Neural cell (in vitro differentiated cells): ENCODE measurements at regions not wholly inside any gene's neighbourhood (a gene's known extent, or its start where the extent isn't known, plus 50 kb on each side); places are given as distances from the start of the nearest gene placed in this dataset.

Source experiments
- H2AFZ ChIP-seq: fragments of 200-600, 300-800 bp; sonication (generic), shearing (Covaris generic); 2 replicates; pipeline ENCODE4 v1.6.0; 2014; ENCODE audit warnings: low read depth, mild to moderate bottlenecking, antibody characterized with exemption, low read length, moderate library complexity
- H3F3A ChIP-seq: fragments of 200-600 bp; shearing (Covaris generic); 2 replicates; pipeline ENCODE4 v1.6.1; 2016; ENCODE audit warnings: mild to moderate bottlenecking, moderate library complexity, mixed read lengths, antibody characterized with exemption, low read length; ENCODE audit not compliant: insufficient read depth, poor library complexity, severe bottlenecking
- H3K27ac ChIP-seq: fragments of 200-600, 300-800 bp; sonication (generic), shearing (Covaris generic); 2 replicates; pipeline ENCODE4 v1.5.1; 2014; ENCODE audit warnings: mild to moderate bottlenecking, low read length, moderate library complexity
- H3K27me3 ChIP-seq: fragments of 300-800, 200-600 bp; sonication (generic), shearing (Covaris generic); 2 replicates; pipeline ENCODE4 v1.6.0; 2014; ENCODE audit warnings: mild to moderate bottlenecking, low read depth, low read length, moderate library complexity; ENCODE audit not compliant: insufficient read depth
- H3K36me3 ChIP-seq: fragments of 300-800, 200-600 bp; sonication (generic), shearing (Covaris generic); 2 replicates; pipeline ENCODE4 v1.5.1; 2014; ENCODE audit warnings: mild to moderate bottlenecking, antibody characterized with exemption, low read length, moderate library complexity; ENCODE audit not compliant: insufficient read depth
- H3K4me2 ChIP-seq: fragments of 300-800, 200-600 bp; sonication (generic), shearing (Covaris generic); 2 replicates; pipeline ENCODE4 v1.6.0; 2014; ENCODE audit warnings: mild to moderate bottlenecking, low read length
- H3K4me3 ChIP-seq: fragments of 300-800, 200-600 bp; sonication (generic), shearing (Covaris generic); 2 replicates; pipeline ENCODE4 v1.5.1; 2014; ENCODE audit warnings: mild to moderate bottlenecking, low read length, moderate library complexity
- H3K79me2 ChIP-seq: fragments of 200-600 bp; shearing (Covaris generic); replicated peaks from 2 replicates; pipeline ENCODE4 v1.6.0; 2014; ENCODE audit warnings: mild to moderate bottlenecking, low read length, moderate library complexity; ENCODE audit not compliant: insufficient read depth
- H3K9ac ChIP-seq: fragments of 300-800, 200-600 bp; sonication (generic), shearing (Covaris generic); 2 replicates; pipeline ENCODE4 v1.6.1; 2016; ENCODE audit warnings: mild to moderate bottlenecking, low read length, mixed read lengths
- H3K9me2 ChIP-seq: fragments of 200-600 bp; shearing (Covaris generic); 2 replicates; pipeline ENCODE4 v1.6.1; 2016; ENCODE audit warnings: mild to moderate bottlenecking, low read length, mixed read lengths; ENCODE audit not compliant: insufficient read depth
- H3K9me3 ChIP-seq: fragments of 200-600, 300-800 bp; sonication (generic), shearing (Covaris generic); 2 replicates; pipeline ENCODE4 v1.6.1; 2016; ENCODE audit warnings: mild to moderate bottlenecking, mixed run types, low read length, moderate library complexity, mixed read lengths
- H4K20me1 ChIP-seq: fragments of 200-600 bp; shearing (Covaris generic); 2 replicates; pipeline ENCODE4 v1.6.1; 2016; ENCODE audit warnings: mild to moderate bottlenecking, mixed run types; ENCODE audit not compliant: insufficient read depth
- CTCF ChIP-seq: fragments of 450-650 bp; IDR thresholded peaks from 2 replicates; pipeline ENCODE4 v1.5.1; 2014; ENCODE audit warnings: antibody characterized with exemption, mild to moderate bottlenecking, moderate library complexity; ENCODE audit not compliant: poor library complexity, severe bottlenecking
- EP300 ChIP-seq: fragments of 450-650 bp; conservative IDR thresholded peaks from 2 replicates; pipeline ENCODE4 v1.6.1; 2014; ENCODE audit warnings: antibody characterized with exemption, mild to moderate bottlenecking, moderate library complexity; ENCODE audit not compliant: poor library complexity, severe bottlenecking
- EZH2 ChIP-seq: fragments of 200-600, 300-800 bp; shearing (Covaris generic), sonication (generic); IDR thresholded peaks from 2 replicates; pipeline ENCODE4 v1.6.1; 2014; ENCODE audit warnings: antibody characterized with exemption, low read length, borderline replicate concordance, mild to moderate bottlenecking; ENCODE audit not compliant: insufficient read depth, poor library complexity, severe bottlenecking
- MXI1 ChIP-seq: fragments of 450-650 bp; conservative IDR thresholded peaks from 2 replicates; pipeline ENCODE4 v1.6.1; 2014; ENCODE audit warnings: antibody characterized with exemption, mild to moderate bottlenecking; ENCODE audit not compliant: poor library complexity, severe bottlenecking
- POLR2AphosphoS5 ChIP-seq: IDR thresholded peaks from 2 replicates; pipeline ENCODE4 v1.6.1; 2012
- RAD21 ChIP-seq: fragments of 450-650 bp; conservative IDR thresholded peaks from 2 replicates; pipeline ENCODE4 v1.6.1; 2014; ENCODE audit warnings: antibody characterized with exemption, mild to moderate bottlenecking, moderate library complexity
- SMC3 ChIP-seq: fragments of 450-650 bp; conservative IDR thresholded peaks from 2 replicates; pipeline ENCODE4 v1.6.1; 2014; ENCODE audit warnings: antibody characterized with exemption, mild to moderate bottlenecking, moderate library complexity; ENCODE audit not compliant: poor library complexity
- TAF1 ChIP-seq: IDR thresholded peaks from 2 replicates; pipeline ENCODE4 v1.6.1; 2012; ENCODE audit warnings: low read depth
- TF ChIP-seq, protein P1 (sequence below): IDR thresholded peaks from 2 replicates; pipeline ENCODE4 v1.6.1; 2012; ENCODE audit warnings: borderline replicate concordance

- no peak overlapping the region for H3K4me2 ChIP-seq
- H3K36me3 ChIP-seq, result no peaks in the 10 kb centered on the region
- H2AFZ ChIP-seq, result no peak overlapping the region
- no peak overlapping the region for H3K9ac ChIP-seq
- no peak overlapping the region for H3K27ac ChIP-seq
- H3K9me2 ChIP-seq, result no peaks in the 10 kb centered on the region
- no peaks in the 10 kb centered on the region for H3K79me2 ChIP-seq
- no peaks in the 10 kb centered on the region for H3K27me3 ChIP-seq
- H4K20me1 ChIP-seq, result no peaks in the 10 kb centered on the region
- H3F3A ChIP-seq, result no peaks in the 10 kb centered on the region
- H3K4me3 ChIP-seq, result no peak overlapping the region
- TF ChIP-seq MXI1 (no peak), CTCF (no peak), TAF1 (no peak), RAD21 (no peak), SMC3 (no peak), EP300 (no peak), POLR2AphosphoS5 (no peak), EZH2 (no peak)
- TF ChIP-seq, protein P1, sequence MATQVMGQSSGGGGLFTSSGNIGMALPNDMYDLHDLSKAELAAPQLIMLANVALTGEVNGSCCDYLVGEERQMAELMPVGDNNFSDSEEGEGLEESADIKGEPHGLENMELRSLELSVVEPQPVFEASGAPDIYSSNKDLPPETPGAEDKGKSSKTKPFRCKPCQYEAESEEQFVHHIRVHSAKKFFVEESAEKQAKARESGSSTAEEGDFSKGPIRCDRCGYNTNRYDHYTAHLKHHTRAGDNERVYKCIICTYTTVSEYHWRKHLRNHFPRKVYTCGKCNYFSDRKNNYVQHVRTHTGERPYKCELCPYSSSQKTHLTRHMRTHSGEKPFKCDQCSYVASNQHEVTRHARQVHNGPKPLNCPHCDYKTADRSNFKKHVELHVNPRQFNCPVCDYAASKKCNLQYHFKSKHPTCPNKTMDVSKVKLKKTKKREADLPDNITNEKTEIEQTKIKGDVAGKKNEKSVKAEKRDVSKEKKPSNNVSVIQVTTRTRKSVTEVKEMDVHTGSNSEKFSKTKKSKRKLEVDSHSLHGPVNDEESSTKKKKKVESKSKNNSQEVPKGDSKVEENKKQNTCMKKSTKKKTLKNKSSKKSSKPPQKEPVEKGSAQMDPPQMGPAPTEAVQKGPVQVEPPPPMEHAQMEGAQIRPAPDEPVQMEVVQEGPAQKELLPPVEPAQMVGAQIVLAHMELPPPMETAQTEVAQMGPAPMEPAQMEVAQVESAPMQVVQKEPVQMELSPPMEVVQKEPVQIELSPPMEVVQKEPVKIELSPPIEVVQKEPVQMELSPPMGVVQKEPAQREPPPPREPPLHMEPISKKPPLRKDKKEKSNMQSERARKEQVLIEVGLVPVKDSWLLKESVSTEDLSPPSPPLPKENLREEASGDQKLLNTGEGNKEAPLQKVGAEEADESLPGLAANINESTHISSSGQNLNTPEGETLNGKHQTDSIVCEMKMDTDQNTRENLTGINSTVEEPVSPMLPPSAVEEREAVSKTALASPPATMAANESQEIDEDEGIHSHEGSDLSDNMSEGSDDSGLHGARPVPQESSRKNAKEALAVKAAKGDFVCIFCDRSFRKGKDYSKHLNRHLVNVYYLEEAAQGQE, result no peak
- H3K9me3 ChIP-seq, result no peaks in the 10 kb centered on the region
Measured at GRCh38 chr7:432933-433332, 86.7 kb downstream of the PDGFA start.

DNA sequence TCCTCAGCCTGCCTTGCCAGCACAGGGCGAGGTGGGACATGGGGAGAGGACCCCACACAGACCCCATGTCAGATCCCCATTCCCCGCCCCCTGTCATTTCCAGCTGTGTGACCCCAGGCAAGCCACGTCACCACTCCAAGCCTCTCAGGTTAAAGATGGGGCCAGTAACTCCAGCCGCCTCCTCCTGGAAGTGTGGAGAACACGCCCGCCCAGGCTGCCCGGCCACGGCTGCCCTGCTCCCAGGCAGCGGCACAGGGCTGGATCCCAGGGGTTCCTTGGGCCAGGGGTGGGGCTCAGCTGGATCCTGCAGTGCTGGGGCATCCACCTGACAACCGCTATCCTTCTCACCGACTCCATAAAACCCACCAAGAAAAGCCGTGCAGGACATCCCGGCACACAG is 86.1 kb downstream of the PDGFA start:
- H3K4me3 ChIP-seq, result no peak overlapping the region
- H3K36me3 ChIP-seq, result no peaks in the 10 kb centered on the region
- H3K79me2 ChIP-seq, result no peaks in the 10 kb centered on the region
- no peak overlapping the region for H3K4me2 ChIP-seq
- H3K27ac ChIP-seq, result no peak overlapping the region
- H3K27me3 ChIP-seq, result no peaks in the 10 kb centered on the region
- H4K20me1 ChIP-seq, result no peaks in the 10 kb centered on the region
- no peak for TF ChIP-seq SMC3
- no peak for TF ChIP-seq RAD21
- TF ChIP-seq EP300, result no peak
- TF ChIP-seq, protein P1, result no peak
- TF ChIP-seq MXI1, result no peak
- no peak for TF ChIP-seq EZH2
- no peak for TF ChIP-seq POLR2AphosphoS5
- no peak for TF ChIP-seq CTCF
- no peak for TF ChIP-seq TAF1
- no peaks in the 10 kb centered on the region for H3F3A ChIP-seq
- no peak overlapping the region for H3K9ac ChIP-seq
- no peaks in the 10 kb centered on the region for H3K9me2 ChIP-seq
- H3K9me3 ChIP-seq, result no peaks in the 10 kb centered on the region
- H2AFZ ChIP-seq, result no peak overlapping the region
